Nephron (organoid): ENCODE measurements at regions not wholly inside any gene's neighbourhood (a gene's known extent, or its start where the extent isn't known, plus 50 kb on each side); places are given as distances from the start of the nearest gene placed in this dataset.

Experiments
- H3K27ac Mint-ChIP-seq, 3 experiments: 2 replicates each; pipeline ENCODE4 v1.8.0; 2020; ENCODE audit warnings: mixed read lengths in 3 of 3, mild to moderate bottlenecking in 2 of 3, moderate library complexity in 1 of 3
- H3K27me3 Mint-ChIP-seq: 2 replicates; pipeline ENCODE4 v1.8.0; 2021; ENCODE audit warnings: low read depth, mild to moderate bottlenecking, moderate library complexity, mixed read lengths
- H3K36me3 Mint-ChIP-seq: 2 replicates; pipeline ENCODE4 v1.8.0; 2020; ENCODE audit warnings: low read depth, mixed read lengths
- H3K4me1 Mint-ChIP-seq: 2 replicates; pipeline ENCODE4 v1.8.0; 2020; ENCODE audit warnings: mixed read lengths
- H3K4me3 Mint-ChIP-seq, 3 experiments: 2 replicates each; pipeline ENCODE4 v1.8.0; 2020; ENCODE audit warnings: mild to moderate bottlenecking in 3 of 3, mixed read lengths in 3 of 3, moderate library complexity in 2 of 3
- H3K9me3 Mint-ChIP-seq: 2 replicates; pipeline ENCODE4 v1.8.0; 2020; ENCODE audit warnings: mixed read lengths
- CTCF ChIP-seq, 3 experiments: fragments of 200-600 bp; sonication (generic); IDR thresholded peaks; one replicate each; pipeline ENCODE4 v1.5.0; 2021; ENCODE audit warnings: antibody characterized with exemption in 3 of 3; ENCODE audit not compliant: unreplicated experiment in 3 of 3

GRCh38 chr11:56876621-56877275, 112.0 kb upstream of the OR5AK2 start:
- H3K27me3 Mint-ChIP-seq: peaks cover 4% of the 10 kb centered on the region
- TF ChIP-seq CTCF (IDR thresholded peaks at IDR 0.05; ENCODE audit: unreplicated experiment in 3 of 3): no peak
- no peak overlapping the region for H3K27ac Mint-ChIP-seq
- H3K4me3 Mint-ChIP-seq: no peak overlapping the region
- H3K4me1 Mint-ChIP-seq: no peaks in the 10 kb centered on the region
- peaks cover 2% of the 10 kb centered on the region for H3K9me3 Mint-ChIP-seq
- no peaks in the 10 kb centered on the region for H3K36me3 Mint-ChIP-seq

GRCh38 chr11:56855217-56855616, 106.7 kb upstream of the OR9G4 start:
- peaks cover 5% of the 10 kb centered on the region for H3K27me3 Mint-ChIP-seq
- TF ChIP-seq CTCF (IDR thresholded peaks at IDR 0.05; ENCODE audit: unreplicated experiment in 3 of 3): no peak
- H3K27ac Mint-ChIP-seq: no peak overlapping the region
- no peaks in the 10 kb centered on the region for H3K36me3 Mint-ChIP-seq
- H3K4me1 Mint-ChIP-seq: no peaks in the 10 kb centered on the region
- H3K9me3 Mint-ChIP-seq: no peaks in the 10 kb centered on the region
- no peak overlapping the region for H3K4me3 Mint-ChIP-seq

- Mint-ChIP-seq H3K27ac (no peak overlapping the region), H3K27me3 (no peaks in the 10 kb centered on the region), H3K36me3 (no peaks in the 10 kb centered on the region), H3K4me3 (no peak overlapping the region), H3K4me1 (peaks cover 17% of the 10 kb centered on the region), H3K9me3 (no peaks in the 10 kb centered on the region)
- no peak for TF ChIP-seq CTCF (IDR thresholded peaks at IDR 0.05; ENCODE audit: unreplicated experiment in 3 of 3)
Measured at GRCh38 chr11:56852131-56852530, 103.6 kb upstream of the OR9G4 start.

GRCh38 chr11:56849852-56850251, 101.4 kb upstream of the OR9G4 start:
- no peak for TF ChIP-seq CTCF (IDR thresholded peaks at IDR 0.05; ENCODE audit: unreplicated experiment in 3 of 3)
- H3K36me3 Mint-ChIP-seq: no peaks in the 10 kb centered on the region
- no peaks in the 10 kb centered on the region for H3K27me3 Mint-ChIP-seq
- H3K4me3 Mint-ChIP-seq: no peak overlapping the region
- peak overlapping the region in 1 of 3 experiments; percentile 0 for H3K27ac Mint-ChIP-seq
- no peaks in the 10 kb centered on the region for H3K9me3 Mint-ChIP-seq
- peaks cover 27% of the 10 kb centered on the region for H3K4me1 Mint-ChIP-seq

GRCh38 chr11:56849250-56849649, 100.8 kb upstream of the OR9G4 start:
- Mint-ChIP-seq H3K9me3 (no peaks in the 10 kb centered on the region), H3K27ac (peak overlapping the region; percentile 70 to 95 (median 87)), H3K4me1 (peaks cover 32% of the 10 kb centered on the region), H3K27me3 (no peaks in the 10 kb centered on the region), H3K36me3 (no peaks in the 10 kb centered on the region), H3K4me3 (peak overlapping the region in 1 of 3 experiments; percentile 51)
- no peak for TF ChIP-seq CTCF (IDR thresholded peaks at IDR 0.05; ENCODE audit: unreplicated experiment in 3 of 3)

- Mint-ChIP-seq H3K27me3 (no peaks in the 10 kb centered on the region), H3K4me3 (peak overlapping the region; percentile 28 to 48 (median 32)), H3K9me3 (no peaks in the 10 kb centered on the region), H3K27ac (peak overlapping the region; percentile 87 to 95 (median 92)), H3K36me3 (no peaks in the 10 kb centered on the region), H3K4me1 (peaks cover 36% of the 10 kb centered on the region)
- TF ChIP-seq CTCF (IDR thresholded peaks at IDR 0.05; ENCODE audit: unreplicated experiment in 3 of 3): no peak
Measured at GRCh38 chr11:56848141-56848809, 99.8 kb upstream of the OR9G4 start.
